PC-3 (cell line): ENCODE measurements at regions not wholly inside any gene's neighbourhood (a gene's known extent, or its start where the extent isn't known, plus 50 kb on each side); places are given as distances from the start of the nearest gene placed in this dataset.

Source experiments
- ATAC-seq: fragments of 200-7000 bp; cut with Tn5 transposase; 2 replicates; pipeline ENCODE4 v1.9.1; 2020; ENCODE audit warnings: mild to moderate bottlenecking, moderate library complexity
- BruUV-seq: library from RNA; stranded (reverse); fragments of 400-500 nt; replicated peaks from 2 replicates; lab custom pipeline; 2021; lab: Mats Ljungman, UMichigan
- CTCF ChIA-PET: fragments of 300-600 bp; sonication (Branson Sonifier 250); formaldehyde crosslinking; loops from one replicate; lab custom pipeline; 2022; ENCODE audit warnings: antibody characterized with exemption; lab: Charles Lee
- POLR2A ChIA-PET: fragments of 300-600 bp; sonication (Branson Sonifier 250); formaldehyde crosslinking; loops from one replicate; lab custom pipeline; 2022; ENCODE audit warnings: antibody characterized with exemption; ENCODE audit not compliant: unreplicated experiment; lab: Charles Lee
- DNase-seq: peaks from one replicate; pipeline ENCODE4 v3.0.0-alpha.2; 2015
- H2AFZ ChIP-seq: fragments of 300-600 bp; sonication (generic); 2 replicates; pipeline ENCODE4 v1.6.0; 2016; ENCODE audit warnings: antibody characterized with exemption, low read length
- H3F3A ChIP-seq: fragments of 300-600 bp; sonication (generic); one replicate; pipeline ENCODE4 v1.6.0; 2017; ENCODE audit warnings: antibody characterized with exemption, low read length, control low read depth, mild to moderate bottlenecking; ENCODE audit not compliant: unreplicated experiment
- H3K27ac ChIP-seq: fragments of 300-600 bp; sonication (generic); 2 replicates; pipeline ENCODE4 v1.5.1; 2016; ENCODE audit warnings: mild to moderate bottlenecking, low read length
- H3K27me3 ChIP-seq: fragments of 300-600 bp; sonication (generic); 2 replicates; pipeline ENCODE4 v1.6.1; 2016; ENCODE audit warnings: low read length, mixed read lengths
- H3K36me3 ChIP-seq: fragments of 300-600 bp; sonication (generic); 2 replicates; pipeline ENCODE4 v1.6.1; 2016; ENCODE audit warnings: low read depth, mixed run types, low read length, mixed read lengths
- H3K4me1 ChIP-seq: fragments of 300-600 bp; sonication (generic); 2 replicates; pipeline ENCODE4 v1.5.1; 2016; ENCODE audit warnings: low read length; ENCODE audit not compliant: insufficient read depth
- H3K4me2 ChIP-seq: fragments of 300-600 bp; sonication (generic); 2 replicates; pipeline ENCODE4 v1.6.0; 2016; ENCODE audit warnings: low read length
- H3K4me3 ChIP-seq: fragments of 300-600 bp; sonication (generic); 2 replicates; pipeline ENCODE4 v1.5.1; 2016; ENCODE audit warnings: mild to moderate bottlenecking, low read length, mixed read lengths
- H3K79me2 ChIP-seq: fragments of 300-600 bp; sonication (generic); 2 replicates; pipeline ENCODE4 v1.6.1; 2017; ENCODE audit warnings: low read length, mixed read lengths
- H3K9ac ChIP-seq: fragments of 300-600 bp; sonication (generic); 2 replicates; pipeline ENCODE4 v1.6.0; 2016; ENCODE audit warnings: mild to moderate bottlenecking, low read length
- H3K9me2 ChIP-seq: fragments of 300-600 bp; sonication (generic); replicated peaks from 2 replicates; pipeline ENCODE4 v1.6.1; 2016; ENCODE audit warnings: mixed run types, low read length, mixed read lengths
- H3K9me3 ChIP-seq: fragments of 300-600 bp; sonication (generic); 2 replicates; pipeline ENCODE4 v1.6.1; 2016; ENCODE audit warnings: low read length, mixed read lengths
- H4K20me1 ChIP-seq: fragments of 300-600 bp; sonication (generic); 2 replicates; pipeline ENCODE4 v1.6.1; 2016; ENCODE audit warnings: low read length, mixed read lengths
- EZH2 ChIP-seq: fragments of 300-600 bp; sonication (generic); IDR thresholded peaks from one replicate; pipeline ENCODE4 v1.6.1; 2017; ENCODE audit warnings: antibody characterized with exemption, mild to moderate bottlenecking, low read length; ENCODE audit not compliant: unreplicated experiment
- EZH2phosphoT487 ChIP-seq: fragments of 300-600 bp; sonication (generic); IDR thresholded peaks from 2 replicates; pipeline ENCODE4 v1.6.1; 2018; ENCODE audit warnings: mild to moderate bottlenecking, antibody characterized with exemption, low read length, borderline replicate concordance
- intact Hi-C: fragments of 100-400 bp; cut with micrococcal nuclease; formaldehyde crosslinking; loops from 2 replicates; pipeline ENCODE4 v1.9.0; 2023
- TF ChIP-seq, protein P1 (sequence below): fragments of 300-600 bp; sonication (generic); conservative IDR thresholded peaks from 2 replicates; pipeline ENCODE4 v1.5.1; 2017; ENCODE audit warnings: antibody characterized with exemption, low read depth, mild to moderate bottlenecking, low read length

DNA sequence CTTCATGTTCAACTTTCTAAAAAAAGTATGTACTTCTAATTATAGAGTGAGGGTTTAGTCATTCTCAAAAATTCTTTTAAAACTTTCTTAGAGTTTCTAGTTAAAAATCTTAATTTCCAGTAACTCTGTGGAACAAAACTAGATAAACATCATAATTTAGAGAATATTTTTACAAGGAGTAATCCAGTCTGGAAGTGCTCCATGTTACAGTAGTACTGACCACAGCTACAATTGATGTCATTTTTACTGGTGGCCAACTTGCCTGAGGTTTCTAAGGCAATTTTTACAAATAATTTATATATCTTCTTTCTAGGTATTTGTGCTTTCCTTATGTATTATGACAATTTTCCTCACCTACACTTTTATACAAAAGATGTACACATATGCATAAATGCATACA is 490.4 kb downstream of the CENPC start:
- no TSS peak for BruUV-seq
- H3K4me2 ChIP-seq, result no peak overlapping the region
- no peak overlapping the region for H2AFZ ChIP-seq
- no peaks in the 10 kb centered on the region for H3F3A ChIP-seq
- ChIA-PET POLR2A (no interaction called here), CTCF (no interaction called here)
- H4K20me1 ChIP-seq, result no peaks in the 10 kb centered on the region
- H3K4me1 ChIP-seq, result no peaks in the 10 kb centered on the region
- no peaks in the 10 kb centered on the region for H3K36me3 ChIP-seq
- no peaks in the 10 kb centered on the region for H3K9me2 ChIP-seq
- no peak for TF ChIP-seq EZH2phosphoT487
- TF ChIP-seq, protein P1, sequence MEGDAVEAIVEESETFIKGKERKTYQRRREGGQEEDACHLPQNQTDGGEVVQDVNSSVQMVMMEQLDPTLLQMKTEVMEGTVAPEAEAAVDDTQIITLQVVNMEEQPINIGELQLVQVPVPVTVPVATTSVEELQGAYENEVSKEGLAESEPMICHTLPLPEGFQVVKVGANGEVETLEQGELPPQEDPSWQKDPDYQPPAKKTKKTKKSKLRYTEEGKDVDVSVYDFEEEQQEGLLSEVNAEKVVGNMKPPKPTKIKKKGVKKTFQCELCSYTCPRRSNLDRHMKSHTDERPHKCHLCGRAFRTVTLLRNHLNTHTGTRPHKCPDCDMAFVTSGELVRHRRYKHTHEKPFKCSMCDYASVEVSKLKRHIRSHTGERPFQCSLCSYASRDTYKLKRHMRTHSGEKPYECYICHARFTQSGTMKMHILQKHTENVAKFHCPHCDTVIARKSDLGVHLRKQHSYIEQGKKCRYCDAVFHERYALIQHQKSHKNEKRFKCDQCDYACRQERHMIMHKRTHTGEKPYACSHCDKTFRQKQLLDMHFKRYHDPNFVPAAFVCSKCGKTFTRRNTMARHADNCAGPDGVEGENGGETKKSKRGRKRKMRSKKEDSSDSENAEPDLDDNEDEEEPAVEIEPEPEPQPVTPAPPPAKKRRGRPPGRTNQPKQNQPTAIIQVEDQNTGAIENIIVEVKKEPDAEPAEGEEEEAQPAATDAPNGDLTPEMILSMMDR, result no peak
- TF ChIP-seq EZH2, result no peak
- DNase-seq (no peak), ATAC-seq (no peak)
- H3K27me3 ChIP-seq, result 0 out of 2 replicates have a peak, but pooled peaks cover 6% of the 10 kb centered on the region
- no peaks in the 10 kb centered on the region for H3K9me3 ChIP-seq
- H3K9ac ChIP-seq, result no peak overlapping the region
- no peak overlapping the region for H3K4me3 ChIP-seq
- intact Hi-C loops, result no loop called here
- no peaks in the 10 kb centered on the region for H3K79me2 ChIP-seq
- H3K27ac ChIP-seq, result no peak overlapping the region

DNA sequence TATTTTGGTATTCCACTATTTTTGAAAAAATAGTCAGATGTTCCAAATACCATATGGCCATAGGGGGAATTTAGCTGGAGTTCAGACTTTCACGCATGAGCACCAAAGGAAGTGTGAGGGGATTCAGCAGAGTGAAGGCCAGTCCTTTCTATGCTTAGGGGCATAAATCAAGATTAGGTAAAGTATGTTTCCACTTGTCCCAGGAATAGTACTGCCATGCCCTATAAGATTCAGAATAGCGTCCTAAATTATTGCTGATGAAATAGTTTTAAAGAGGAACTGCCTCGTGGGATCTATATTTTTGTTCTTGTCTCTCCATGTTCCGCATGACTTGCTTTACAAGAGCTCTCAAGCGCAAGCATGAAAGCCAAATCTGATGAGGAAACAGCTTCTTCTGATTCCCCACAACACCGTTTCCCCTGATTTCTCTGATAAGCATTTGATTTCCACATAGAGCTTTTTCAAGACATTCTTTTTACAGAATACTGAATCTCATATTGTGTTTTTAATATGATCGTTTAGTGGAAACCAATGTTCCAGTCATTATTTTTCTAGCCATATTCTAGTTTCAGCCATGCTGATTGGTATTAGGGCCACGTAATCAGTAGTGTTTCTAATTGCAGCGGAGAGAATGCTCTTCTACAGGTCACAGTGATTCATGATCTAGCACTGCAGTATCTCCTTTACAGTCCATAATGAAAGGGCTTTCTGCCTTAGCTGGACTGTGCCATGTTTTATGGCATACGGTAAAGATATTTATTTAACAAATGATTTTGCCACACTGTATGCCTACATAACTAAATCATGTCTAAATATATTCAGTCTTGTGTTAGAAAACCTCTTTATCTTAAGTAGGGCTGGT is 492.3 kb downstream of the CENPC start:
- ChIA-PET CTCF (no interaction called here), POLR2A (no interaction called here)
- H3K4me2 ChIP-seq, result no peak overlapping the region
- no peaks in the 10 kb centered on the region for H3K9me2 ChIP-seq
- intact Hi-C loops, result no loop called here
- no peak overlapping the region for H2AFZ ChIP-seq
- no peak for DNase-seq
- H3K27ac ChIP-seq, result no peak overlapping the region
- ATAC-seq, result no peak
- no peaks in the 10 kb centered on the region for H3F3A ChIP-seq
- TF ChIP-seq EZH2phosphoT487, result no peak
- TF ChIP-seq, protein P1, result no peak
- TF ChIP-seq EZH2, result no peak
- H3K9me3 ChIP-seq, result no peaks in the 10 kb centered on the region
- H3K27me3 ChIP-seq, result 0 out of 2 replicates have a peak, but pooled peaks cover 6% of the 10 kb centered on the region
- H3K79me2 ChIP-seq, result no peaks in the 10 kb centered on the region
- BruUV-seq, result no TSS peak
- no peaks in the 10 kb centered on the region for H4K20me1 ChIP-seq
- no peak overlapping the region for H3K9ac ChIP-seq
- H3K4me1 ChIP-seq, result no peaks in the 10 kb centered on the region
- H3K36me3 ChIP-seq, result no peaks in the 10 kb centered on the region
- no peak overlapping the region for H3K4me3 ChIP-seq

DNA sequence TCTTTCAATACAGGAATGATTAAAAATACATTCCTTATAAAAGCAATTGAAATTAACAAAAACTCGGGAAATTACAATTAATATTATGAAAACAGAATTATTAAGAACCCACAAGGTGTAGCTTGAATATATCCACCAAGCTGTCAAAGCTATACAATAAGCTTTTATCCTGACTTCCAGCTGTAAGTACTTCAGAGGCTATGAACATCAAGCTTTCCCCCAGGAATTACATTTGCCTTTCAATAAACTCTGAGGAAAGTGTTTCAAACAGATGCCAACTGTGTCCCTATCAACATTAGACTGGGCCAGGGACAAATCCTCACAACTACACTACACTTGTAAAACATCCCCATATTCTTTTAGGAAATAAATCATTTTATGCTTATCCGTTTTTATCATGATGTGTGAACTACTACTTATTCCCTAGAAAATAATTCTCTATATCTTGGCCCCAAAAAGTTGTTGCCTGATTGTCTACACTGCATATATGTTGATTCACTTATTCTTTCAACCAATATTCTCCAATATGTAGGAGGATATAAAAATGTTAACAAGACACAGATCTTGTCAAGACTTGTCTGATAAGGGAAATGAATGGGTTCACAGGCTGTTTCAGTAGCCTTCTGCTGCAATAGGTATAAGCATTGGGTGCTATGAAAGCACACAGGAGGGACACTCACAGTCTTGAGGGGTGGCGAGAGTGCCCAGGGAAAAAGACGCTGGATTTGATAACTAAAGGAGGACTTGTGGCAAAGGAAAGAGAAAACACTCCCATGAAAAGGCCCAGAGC is 494.1 kb downstream of the CENPC start:
- Histone ChIP-seq H3F3A (no peaks in the 10 kb centered on the region), H3K4me1 (no peaks in the 10 kb centered on the region), H3K36me3 (no peaks in the 10 kb centered on the region), H3K27ac (no peak overlapping the region), H3K27me3 (0 out of 2 replicates have a peak, but pooled peaks cover 6% of the 10 kb centered on the region), H3K9me2 (no peaks in the 10 kb centered on the region), H3K4me2 (no peak overlapping the region), H3K9me3 (no peaks in the 10 kb centered on the region), H3K4me3 (no peak overlapping the region), H3K9ac (no peak overlapping the region), H4K20me1 (no peaks in the 10 kb centered on the region), H3K79me2 (no peaks in the 10 kb centered on the region), H2AFZ (no peak overlapping the region)
- POLR2A ChIA-PET, result no interaction called here
- BruUV-seq, result no TSS peak
- CTCF ChIA-PET, result no interaction called here
- DNase-seq, result no peak
- intact Hi-C loops, result no loop called here
- TF ChIP-seq EZH2phosphoT487, result no peak
- no peak for ATAC-seq
